HPDE6-E6E7 (cell line): ENCODE measurements at regions not wholly inside any gene's neighbourhood (a gene's known extent, or its start where the extent isn't known, plus 50 kb on each side); places are given as distances from the start of the nearest gene placed in this dataset.
"Not testable (repeated sequence)": the region's sequence is repeated elsewhere in the genome, so short reads cannot be mapped to it uniquely, and the experiment has no call there.

Experiments
- DNase-seq: peaks from one replicate; pipeline ENCODE4 v3.0.0; 2011; ENCODE audit warnings: missing footprints; ENCODE audit errors: extremely low spot score

GRCh38 chr2:78145395-78145996 is 623.3 kb upstream of the LRRTM4 start:
- no peak for DNase-seq

DNA sequence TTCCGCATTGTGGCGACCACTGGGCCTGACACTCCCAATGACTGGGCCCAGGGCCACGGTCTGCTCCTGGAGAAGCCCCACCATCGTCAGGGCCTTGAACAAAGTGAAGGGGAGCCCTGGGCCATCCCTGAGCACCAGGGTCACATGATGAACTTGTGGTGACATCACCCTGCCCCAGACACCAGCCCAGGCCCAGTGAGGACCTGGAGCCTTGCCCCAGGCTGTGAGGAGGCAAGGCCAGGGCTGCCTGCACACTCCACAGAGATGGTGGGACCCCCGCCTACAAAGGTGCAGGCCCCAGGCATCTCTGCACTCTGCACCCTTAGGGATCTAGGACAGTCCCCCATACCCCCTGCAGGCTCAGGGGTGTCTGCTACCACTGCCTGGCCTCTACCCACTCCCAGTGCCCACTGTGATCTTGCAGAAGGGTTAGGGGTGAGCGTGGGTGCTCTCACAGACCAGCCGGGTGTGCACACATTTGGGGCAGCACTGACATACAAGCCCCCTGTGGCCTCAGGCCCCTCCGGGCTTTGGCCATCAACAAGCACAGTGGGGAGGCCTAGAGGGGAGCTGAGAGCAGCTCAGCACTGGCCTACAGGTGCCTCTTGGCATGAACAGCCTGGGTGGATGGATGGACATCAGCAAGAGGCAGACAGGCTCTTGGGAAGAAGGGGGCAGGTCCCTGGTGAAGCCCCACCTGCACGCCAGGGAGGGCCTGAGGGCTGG is 624.0 kb upstream of the LRRTM4 start:
- no peak for DNase-seq

GRCh38 chr2:78147466-78147865 is 625.3 kb upstream of the LRRTM4 start:
- no peak for DNase-seq

GRCh38 chr2:78154586-78154985 is 632.4 kb upstream of the LRRTM4 start:
- no peak for DNase-seq

DNA sequence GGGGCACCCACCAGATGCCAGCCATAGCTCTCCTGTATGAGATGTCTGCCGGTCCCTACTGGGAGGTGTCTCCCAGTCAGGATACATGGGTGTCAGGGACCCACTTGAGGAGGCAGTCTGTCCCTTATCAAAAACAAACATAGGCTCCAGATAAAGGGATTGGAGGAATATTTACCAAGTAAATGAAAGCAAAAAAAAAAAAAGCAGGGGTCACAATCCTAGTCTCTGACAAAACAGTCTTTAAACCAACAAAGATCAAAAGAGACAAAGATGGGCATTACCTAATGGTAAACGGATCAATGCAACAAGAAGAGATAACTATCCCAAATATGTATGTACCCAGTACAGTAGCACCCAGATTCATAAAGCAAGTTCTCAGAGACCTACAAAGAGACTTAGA is 640.0 kb upstream of the LRRTM4 start:
- DNase-seq: no peak

GRCh38 chr2:78172157-78172556 is 650.0 kb upstream of the LRRTM4 start:
- not testable (repeated sequence) for DNase-seq

DNA sequence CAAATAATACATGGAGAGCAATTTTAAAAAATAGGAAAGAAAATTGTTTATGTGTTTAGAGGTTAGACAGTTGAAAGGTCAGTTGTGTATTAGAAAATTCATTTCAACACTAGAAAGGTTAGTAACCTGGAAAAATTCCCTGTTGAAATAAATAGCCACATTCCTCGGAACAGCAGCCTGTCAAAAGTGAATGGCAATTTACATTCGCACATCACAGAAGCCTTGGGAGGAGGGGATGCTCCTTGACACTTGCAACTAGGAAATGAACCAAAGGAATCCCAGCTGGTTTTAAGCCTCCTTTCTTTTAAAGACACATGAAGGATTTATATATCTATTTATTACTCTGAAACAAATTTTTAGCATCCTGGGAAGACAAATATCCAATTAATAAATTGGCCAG is 653.5 kb upstream of the LRRTM4 start:
- DNase-seq: no peak

DNA sequence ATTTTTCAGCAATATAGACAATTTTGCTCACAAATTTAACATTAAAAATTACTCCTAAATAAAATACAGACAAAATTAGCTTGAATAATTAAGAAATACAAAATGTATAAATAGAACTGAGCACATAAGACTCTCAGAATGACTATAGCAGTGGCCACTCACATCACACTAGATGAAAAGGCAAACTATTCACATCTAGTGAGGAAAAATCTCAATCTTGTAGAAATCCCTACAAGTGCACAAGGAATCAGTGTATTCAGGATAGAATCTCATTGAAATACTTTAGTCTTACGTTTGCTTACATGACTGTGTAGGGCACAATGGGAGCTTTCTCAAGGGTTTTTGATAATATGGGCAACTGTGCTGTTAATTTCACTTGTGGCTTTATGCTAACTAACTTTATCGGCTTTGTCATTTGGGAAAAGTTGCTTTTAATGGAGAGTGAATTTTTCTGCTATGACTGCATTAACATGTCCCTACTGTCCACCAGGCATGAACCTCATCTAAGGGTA is 678.9 kb upstream of the LRRTM4 start:
- DNase-seq: no peak

- DNase-seq: no peak
Measured at GRCh38 chr2:78202366-78202765, 680.2 kb upstream of the LRRTM4 start.

DNA sequence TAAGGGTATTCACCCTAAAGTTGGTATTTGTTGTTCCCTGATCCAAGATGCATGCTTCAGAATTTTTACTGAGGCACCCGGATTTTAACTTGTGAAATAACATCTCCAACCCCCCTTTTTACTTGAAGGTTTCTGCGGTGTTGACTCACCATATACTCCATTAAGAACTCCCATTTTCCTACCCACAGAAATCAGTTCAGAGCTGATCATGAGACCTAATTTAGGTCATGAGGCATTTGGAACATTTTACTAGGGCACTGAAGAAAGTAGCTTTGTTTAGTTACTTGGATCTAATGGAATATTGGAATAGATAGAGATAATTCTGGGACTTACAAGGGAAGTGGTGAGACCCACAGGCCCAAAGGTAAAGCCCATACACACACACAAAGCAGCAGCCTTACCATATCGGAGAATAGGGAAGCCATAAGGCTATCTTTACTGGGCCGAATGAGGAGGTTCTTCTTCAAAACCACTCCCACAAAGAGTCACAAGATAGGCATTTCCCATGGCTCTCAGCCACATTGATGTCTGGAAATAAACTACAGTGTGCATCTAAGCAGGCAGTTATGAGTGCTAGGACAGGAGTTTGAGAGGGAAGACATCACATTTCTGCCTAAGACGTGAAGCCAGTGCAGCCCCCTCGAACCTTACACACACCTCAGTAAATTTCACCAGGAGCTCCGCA is 681.0 kb upstream of the LRRTM4 start:
- DNase-seq: no peak

GRCh38 chr2:78218066-78218465 is 695.9 kb upstream of the LRRTM4 start:
- no peak for DNase-seq

- DNase-seq: no peak
Measured at GRCh38 chr2:78237704-78238103, 715.5 kb upstream of the LRRTM4 start.

DNA sequence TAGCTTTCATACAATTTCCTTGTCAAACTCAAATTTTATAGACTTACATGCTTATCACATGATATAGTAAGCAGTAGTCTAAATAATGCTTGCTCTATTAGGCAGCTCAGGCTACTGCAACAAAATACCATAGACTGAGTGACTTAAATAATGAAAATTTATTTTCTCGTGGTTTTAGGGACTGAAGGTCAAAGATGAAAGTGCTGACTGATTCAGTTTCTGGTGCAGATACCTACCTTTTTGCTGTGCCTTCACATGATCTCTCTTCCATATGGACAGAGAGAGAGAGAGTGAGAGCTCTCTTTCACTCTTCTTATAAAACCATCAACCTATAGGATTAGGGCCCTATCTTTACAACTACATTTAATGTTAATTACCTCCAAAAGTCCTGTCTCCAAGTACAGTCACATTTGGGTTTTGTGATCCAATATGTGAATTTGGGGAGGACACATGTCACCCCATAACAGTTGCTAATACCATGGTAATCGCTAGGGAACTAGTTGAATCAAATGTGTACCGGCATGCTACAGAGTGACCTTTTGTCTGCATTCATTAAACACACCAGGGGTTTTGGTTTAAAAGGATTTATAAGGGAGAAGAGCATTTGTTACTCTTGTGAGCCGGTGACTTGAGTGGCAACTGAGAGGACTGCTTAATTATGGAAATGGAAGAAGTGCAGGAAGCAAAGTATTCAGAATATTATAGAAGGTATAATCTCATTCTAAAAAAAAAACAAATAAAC is 723.4 kb upstream of the LRRTM4 start:
- no peak for DNase-seq

DNA sequence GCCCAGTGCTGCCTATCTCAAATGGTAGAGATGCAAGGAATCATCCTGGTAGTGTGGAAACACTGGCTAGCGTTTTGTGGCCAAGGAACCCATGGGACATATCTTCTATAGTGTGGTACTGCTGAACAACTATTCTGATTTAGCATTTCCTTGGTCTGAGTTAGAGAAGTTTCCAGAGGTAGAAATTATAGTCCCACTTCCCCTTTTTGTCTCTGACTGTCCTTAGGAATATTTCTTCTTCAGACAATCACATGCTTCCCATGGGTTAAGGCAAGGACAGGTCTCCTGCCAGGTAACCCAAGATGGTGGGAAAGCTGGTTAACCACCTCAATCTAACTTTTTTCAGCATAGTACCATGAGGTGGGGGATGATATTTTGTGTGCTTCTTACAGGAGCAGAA is 729.5 kb upstream of the LRRTM4 start:
- no peak for DNase-seq

DNA sequence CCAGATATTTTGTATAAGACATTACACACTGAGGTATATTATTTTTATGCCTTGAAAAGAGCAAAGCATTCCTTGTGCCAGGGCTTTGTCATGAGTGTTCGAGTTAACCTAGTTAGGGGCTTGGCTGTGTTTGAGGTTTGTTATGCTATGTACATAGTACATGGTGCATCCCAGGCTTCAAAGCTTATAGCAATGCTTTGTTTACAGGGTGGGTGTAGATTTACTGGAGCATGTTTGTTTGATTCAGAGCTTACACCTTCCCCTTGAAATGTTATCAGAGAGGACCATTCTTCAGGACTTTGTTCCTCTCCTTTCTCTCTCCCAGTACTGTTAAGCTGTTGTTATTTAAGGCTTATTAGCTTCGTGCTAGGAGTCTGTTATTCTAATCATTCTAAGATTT is 738.7 kb upstream of the LRRTM4 start:
- DNase-seq: no peak

DNA sequence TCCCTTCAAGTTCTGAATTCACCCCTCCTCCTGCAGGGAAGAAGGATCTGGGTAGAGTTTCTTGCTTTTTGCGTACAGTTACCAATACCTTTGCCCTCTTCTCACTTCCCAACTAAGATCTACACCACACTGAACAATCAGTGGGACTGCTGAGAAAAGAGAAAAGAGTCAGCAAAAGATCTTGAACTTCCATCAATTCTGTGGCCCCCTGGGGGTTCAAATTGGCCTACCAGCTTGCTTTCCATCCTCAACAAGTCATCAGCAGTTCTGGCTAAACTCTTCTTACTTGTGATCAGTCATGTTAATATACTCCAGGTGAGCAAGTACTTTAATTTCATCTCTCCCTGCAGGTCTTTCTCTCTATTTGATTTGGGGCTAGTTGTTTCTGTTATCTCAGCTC is 739.3 kb upstream of the LRRTM4 start:
- no peak for DNase-seq

GRCh38 chr2:78262089-78262488 is 739.9 kb upstream of the LRRTM4 start:
- DNase-seq: not testable (repeated sequence)

DNA sequence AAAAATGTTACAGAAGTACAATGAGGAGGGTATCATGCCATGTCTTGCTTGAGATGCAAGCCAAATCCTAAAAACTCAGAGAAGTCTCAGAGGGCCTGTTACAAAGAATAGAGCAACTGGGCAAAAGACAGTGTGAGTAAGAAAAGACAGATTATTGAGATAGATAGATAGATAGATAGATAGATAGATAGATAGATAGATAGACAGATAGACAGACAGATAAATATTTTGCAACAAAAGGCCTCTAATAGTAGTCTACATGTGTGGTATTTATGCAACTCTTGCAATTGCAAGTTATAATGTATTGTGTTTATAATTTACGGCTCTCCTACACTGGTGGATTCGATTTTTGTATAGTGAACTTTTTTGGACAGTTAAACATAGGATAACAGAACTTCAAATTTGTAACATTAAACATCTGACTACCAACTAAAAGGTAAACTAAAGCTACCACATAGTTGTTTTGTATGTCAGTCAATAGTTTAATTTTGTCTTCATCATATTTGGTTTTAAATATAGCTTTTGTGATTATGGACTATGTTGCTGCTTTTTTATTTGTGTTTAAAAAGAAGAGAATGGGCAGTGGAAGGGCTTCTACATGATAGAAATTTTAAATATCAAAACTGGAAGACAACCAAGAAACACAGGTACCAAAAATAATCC is 740.7 kb upstream of the LRRTM4 start:
- DNase-seq: no peak

GRCh38 chr2:78263571-78263970 is 741.4 kb upstream of the LRRTM4 start:
- DNase-seq: no peak

- DNase-seq: no peak
Measured at GRCh38 chr2:78264130-78264529, 742.0 kb upstream of the LRRTM4 start.

GRCh38 chr2:78281164-78281563 is 744.3 kb upstream of the REG3G start:
- no peak for DNase-seq
